Spleen (tissue), 7 donors: ENCODE measurements at regions not wholly inside any gene's neighbourhood (a gene's known extent, or its start where the extent isn't known, plus 50 kb on each side); places are given as distances from the start of the nearest gene placed in this dataset.

Experiments used
- POLR2A ChIP-seq, 3 donors: fragments of 450-650 bp; IDR thresholded peaks; one replicate each; pipeline ENCODE4 v1.5.1; 2017; ENCODE audit warnings: antibody characterized with exemption in 3 of 3, mild to moderate bottlenecking in 1 of 3
- POLR2AphosphoS5 ChIP-seq, 3 donors: sonication (generic); formaldehyde crosslinking; IDR thresholded peaks; one replicate each; pipeline ENCODE4 v1.5.1; 2017; ENCODE audit warnings: antibody characterized with exemption in 3 of 3
- TF ChIP-seq, protein P1 (sequence below), 11 experiments: fragments of 200-600 bp in 7 of 11; fragments of 450-650 bp in 4 of 11; sonication (generic) in 4 of 11; IDR thresholded peaks in 8 of 11; conservative IDR thresholded peaks in 3 of 11; 1 replicate in 7 of 11; 2 replicates in 4 of 11; pipeline versions ENCODE4 v1.4.0 to v1.8.0; 2016 to 2021; ENCODE audit warnings: antibody characterized with exemption in 11 of 11, inconsistent platforms in 4 of 11, mild to moderate bottlenecking in 1 of 11
- donor health status: DM: no; HTN: no; CAD: no; lungs with moderate emphysema.
- donor health status: DM: no; HTN: no; CAD: no.
- donor health status: DM: no; HTN: no; CAD: no.

DNA sequence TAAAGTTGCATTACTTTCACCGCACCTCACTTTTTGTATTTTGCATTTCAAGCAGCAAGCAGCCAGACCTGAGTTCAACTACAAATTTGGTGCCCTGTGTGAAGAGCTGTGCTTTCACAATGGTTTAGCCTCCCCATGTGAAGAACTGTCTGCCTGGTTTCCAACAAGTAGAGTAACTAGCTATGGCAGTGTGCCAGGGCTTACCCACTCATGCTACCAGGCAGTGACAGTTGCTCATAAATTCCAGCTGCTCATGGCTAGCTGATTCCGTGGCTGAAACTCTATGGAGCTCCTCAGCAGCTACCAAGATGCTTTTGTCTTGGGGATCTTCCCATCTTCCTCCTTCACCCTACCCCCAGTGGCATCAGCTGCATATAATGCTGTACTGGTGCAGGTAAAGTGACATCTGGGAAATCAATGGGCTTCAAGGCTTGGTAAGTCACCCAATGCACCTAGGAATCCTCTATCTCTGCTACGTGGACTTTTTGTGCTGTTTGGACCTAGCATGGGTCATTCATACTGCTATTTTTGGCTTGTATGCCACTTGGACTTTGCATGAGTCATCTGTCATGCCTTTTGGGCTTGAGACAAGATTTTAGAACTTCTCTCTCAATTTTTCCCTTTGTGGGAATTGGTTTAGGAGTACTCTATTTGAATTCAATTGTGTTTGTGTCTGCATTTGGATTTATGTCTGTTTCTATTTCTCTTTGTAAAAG lies 176.5 kb upstream of the GJE1 start:
- TF ChIP-seq, protein P1, sequence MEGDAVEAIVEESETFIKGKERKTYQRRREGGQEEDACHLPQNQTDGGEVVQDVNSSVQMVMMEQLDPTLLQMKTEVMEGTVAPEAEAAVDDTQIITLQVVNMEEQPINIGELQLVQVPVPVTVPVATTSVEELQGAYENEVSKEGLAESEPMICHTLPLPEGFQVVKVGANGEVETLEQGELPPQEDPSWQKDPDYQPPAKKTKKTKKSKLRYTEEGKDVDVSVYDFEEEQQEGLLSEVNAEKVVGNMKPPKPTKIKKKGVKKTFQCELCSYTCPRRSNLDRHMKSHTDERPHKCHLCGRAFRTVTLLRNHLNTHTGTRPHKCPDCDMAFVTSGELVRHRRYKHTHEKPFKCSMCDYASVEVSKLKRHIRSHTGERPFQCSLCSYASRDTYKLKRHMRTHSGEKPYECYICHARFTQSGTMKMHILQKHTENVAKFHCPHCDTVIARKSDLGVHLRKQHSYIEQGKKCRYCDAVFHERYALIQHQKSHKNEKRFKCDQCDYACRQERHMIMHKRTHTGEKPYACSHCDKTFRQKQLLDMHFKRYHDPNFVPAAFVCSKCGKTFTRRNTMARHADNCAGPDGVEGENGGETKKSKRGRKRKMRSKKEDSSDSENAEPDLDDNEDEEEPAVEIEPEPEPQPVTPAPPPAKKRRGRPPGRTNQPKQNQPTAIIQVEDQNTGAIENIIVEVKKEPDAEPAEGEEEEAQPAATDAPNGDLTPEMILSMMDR (IDR thresholded peaks at IDR 0.05 in 8 of 11, conservative IDR thresholded peaks at IDR 0.05 in 3 of 11): no peak
- TF ChIP-seq POLR2A (IDR thresholded peaks at IDR 0.05): no peak
- TF ChIP-seq POLR2AphosphoS5 (IDR thresholded peaks at IDR 0.05): no peak
